ENCODE measurements at regions not wholly inside any gene's neighbourhood (a gene's known extent, or its start where the extent isn't known, plus 50 kb on each side); places are given as distances from the start of the nearest gene placed in this dataset.

DNA sequence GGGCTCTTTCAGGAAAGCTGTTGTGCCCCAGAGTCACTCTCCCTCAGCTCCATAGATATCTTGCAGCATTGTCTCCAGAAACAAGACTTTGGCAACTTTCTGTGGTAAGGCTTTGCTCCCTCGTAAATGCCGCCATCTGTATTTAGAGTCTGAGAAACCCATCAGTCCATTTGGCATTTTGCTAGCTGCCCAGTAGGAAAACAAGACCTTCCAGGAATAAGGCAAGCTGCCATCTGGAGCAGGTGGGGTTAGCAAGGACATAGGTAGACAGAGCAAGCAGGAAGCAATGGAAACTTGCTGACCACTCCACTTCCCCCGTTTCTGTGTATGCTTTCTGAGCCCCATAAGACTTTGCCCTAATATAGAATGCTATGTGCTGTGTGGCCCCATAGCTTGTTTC is 131.9 kb downstream of the SPATA19 start:
- DNase-seq (ENCODE audit: low spot score), result no peak
- H3K36me3 ChIP-seq (replicated peaks in 1 of 2; ENCODE audit: control insufficient read depth in 1 of 2, insufficient read depth in 2 of 2, low read length in 2 of 2), result no peaks in the 10 kb centered on the region
- no peak overlapping the region for H3K27ac ChIP-seq (ENCODE audit: extremely low read length, insufficient read depth, low read length)
- peaks cover 1 to 28% of the 10 kb centered on the region in 2 experiments; a peak in 2 of 5 replicates for H3K27me3 ChIP-seq (ENCODE audit: control insufficient read depth in 1 of 2, insufficient read depth in 2 of 2, low read length in 2 of 2)
- H3K4me3 ChIP-seq (replicated peaks in 1 of 3; ENCODE audit: insufficient read depth in 1 of 3, low read depth in 2 of 3, low read length in 3 of 3), result no peak overlapping the region
- TF ChIP-seq, protein P1, sequence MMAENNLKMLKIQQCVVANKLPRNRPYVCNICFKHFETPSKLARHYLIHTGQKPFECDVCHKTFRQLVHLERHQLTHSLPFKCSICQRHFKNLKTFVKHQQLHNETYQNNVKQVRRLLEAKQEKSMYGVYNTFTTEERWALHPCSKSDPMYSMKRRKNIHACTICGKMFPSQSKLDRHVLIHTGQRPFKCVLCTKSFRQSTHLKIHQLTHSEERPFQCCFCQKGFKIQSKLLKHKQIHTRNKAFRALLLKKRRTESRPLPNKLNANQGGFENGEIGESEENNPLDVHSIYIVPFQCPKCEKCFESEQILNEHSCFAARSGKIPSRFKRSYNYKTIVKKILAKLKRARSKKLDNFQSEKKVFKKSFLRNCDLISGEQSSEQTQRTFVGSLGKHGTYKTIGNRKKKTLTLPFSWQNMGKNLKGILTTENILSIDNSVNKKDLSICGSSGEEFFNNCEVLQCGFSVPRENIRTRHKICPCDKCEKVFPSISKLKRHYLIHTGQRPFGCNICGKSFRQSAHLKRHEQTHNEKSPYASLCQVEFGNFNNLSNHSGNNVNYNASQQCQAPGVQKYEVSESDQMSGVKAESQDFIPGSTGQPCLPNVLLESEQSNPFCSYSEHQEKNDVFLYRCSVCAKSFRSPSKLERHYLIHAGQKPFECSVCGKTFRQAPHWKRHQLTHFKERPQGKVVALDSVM (CRISPR knock-in tag; IDR thresholded peaks at IDR 0.05), result no peak
- TF ChIP-seq DNMT3B (CRISPR knock-in tag; conservative IDR thresholded peaks at IDR 0.05) (no peak), ZNF75D (CRISPR knock-in tag; IDR thresholded peaks at IDR 0.05; ENCODE audit: borderline replicate concordance) (no peak), BHLHE40 (IDR thresholded peaks at IDR 0.05; ENCODE audit: low read length) (no peak), ZNF329 (CRISPR knock-in tag; IDR thresholded peaks at IDR 0.05; ENCODE audit: low read depth) (no peak), IKZF1 (IDR thresholded peaks at IDR 0.05) (no peak), MIXL1 (CRISPR knock-in tag; IDR thresholded peaks at IDR 0.05) (no peak), NFE2L1 (CRISPR knock-in tag; IDR thresholded peaks at IDR 0.05; ENCODE audit: borderline replicate concordance) (no peak)
- TF ChIP-seq, protein P2, sequence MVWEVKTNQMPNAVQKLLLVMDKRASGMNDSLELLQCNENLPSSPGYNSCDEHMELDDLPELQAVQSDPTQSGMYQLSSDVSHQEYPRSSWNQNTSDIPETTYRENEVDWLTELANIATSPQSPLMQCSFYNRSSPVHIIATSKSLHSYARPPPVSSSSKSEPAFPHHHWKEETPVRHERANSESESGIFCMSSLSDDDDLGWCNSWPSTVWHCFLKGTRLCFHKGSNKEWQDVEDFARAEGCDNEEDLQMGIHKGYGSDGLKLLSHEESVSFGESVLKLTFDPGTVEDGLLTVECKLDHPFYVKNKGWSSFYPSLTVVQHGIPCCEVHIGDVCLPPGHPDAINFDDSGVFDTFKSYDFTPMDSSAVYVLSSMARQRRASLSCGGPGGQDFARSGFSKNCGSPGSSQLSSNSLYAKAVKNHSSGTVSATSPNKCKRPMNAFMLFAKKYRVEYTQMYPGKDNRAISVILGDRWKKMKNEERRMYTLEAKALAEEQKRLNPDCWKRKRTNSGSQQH (CRISPR knock-in tag; IDR thresholded peaks at IDR 0.05; ENCODE audit: low read depth), result no peak
- TF ChIP-seq, protein P3, sequence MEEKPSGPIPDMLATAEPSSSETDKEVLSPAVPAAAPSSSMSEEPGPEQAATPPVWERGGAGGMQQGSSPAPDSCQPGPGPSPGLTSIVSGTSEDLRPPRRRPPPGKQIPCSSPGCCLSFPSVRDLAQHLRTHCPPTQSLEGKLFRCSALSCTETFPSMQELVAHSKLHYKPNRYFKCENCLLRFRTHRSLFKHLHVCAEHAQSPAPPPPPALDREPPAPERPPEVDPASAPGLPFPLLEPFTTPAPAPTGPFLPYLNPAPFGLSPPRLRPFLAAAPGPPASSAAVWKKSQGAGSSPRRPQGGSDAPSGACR (CRISPR knock-in tag; IDR thresholded peaks at IDR 0.05), result no peak
- in situ Hi-C loops (cut with HindIII; ENCODE audit: extremely low pct_ligation_motif_present, low pct_unique_long_range_greater_than_20kb), result no loop called here
- WGBS (ENCODE audit: low lambda C conversion rate), result 11% methylated on average over 2 of the region's 3 CpGs
- ChIA-PET POLR2A (no interaction called here), CTCF (ENCODE audit: low intra/inter-chr PET ratio, low total read pairs) (no interaction called here)
- intact Hi-C loops (cut with micrococcal nuclease; ENCODE audit: unreplicated experiment), result no loop called here
- H3K9me3 ChIP-seq (ENCODE audit: low read length), result no peaks in the 10 kb centered on the region
- H3K4me2 ChIP-seq (ENCODE audit: low read depth, low read length), result no peak overlapping the region
- no peak for ATAC-seq
- no TSS peak for BruUV-seq (replicated peaks)
- no peaks in the 10 kb centered on the region for H3K4me1 ChIP-seq (ENCODE audit: insufficient read depth, low read length)
- FAIRE-seq, result no peak
- no peaks in the 10 kb centered on the region for H3K79me2 ChIP-seq (ENCODE audit: insufficient read depth, low read length)
- no peak overlapping the region for H3K9ac ChIP-seq (ENCODE audit: insufficient read depth, low read depth, low read length)
- H4K20me1 ChIP-seq (ENCODE audit: insufficient read depth, low read length), result no peaks in the 10 kb centered on the region
- H2AFZ ChIP-seq (ENCODE audit: low read length), result no peak overlapping the region
